PC-3 (cell line): ENCODE measurements at regions not wholly inside any gene's neighbourhood (a gene's known extent, or its start where the extent isn't known, plus 50 kb on each side); places are given as distances from the start of the nearest gene placed in this dataset.
"Not testable (repeated sequence)": the region's sequence is repeated elsewhere in the genome, so short reads cannot be mapped to it uniquely, and the experiment has no call there.

Experiments used
- ATAC-seq: fragments of 200-7000 bp; cut with Tn5 transposase; 2 replicates; pipeline ENCODE4 v1.9.1; 2020; ENCODE audit warnings: mild to moderate bottlenecking, moderate library complexity
- BruUV-seq: library from RNA; stranded (reverse); fragments of 400-500 nt; replicated peaks from 2 replicates; lab custom pipeline; 2021; lab: Mats Ljungman, UMichigan
- CTCF ChIA-PET: fragments of 300-600 bp; sonication (Branson Sonifier 250); formaldehyde crosslinking; loops from one replicate; lab custom pipeline; 2022; ENCODE audit warnings: antibody characterized with exemption; lab: Charles Lee
- POLR2A ChIA-PET: fragments of 300-600 bp; sonication (Branson Sonifier 250); formaldehyde crosslinking; loops from one replicate; lab custom pipeline; 2022; ENCODE audit warnings: antibody characterized with exemption; ENCODE audit not compliant: unreplicated experiment; lab: Charles Lee
- DNase-seq: peaks from one replicate; pipeline ENCODE4 v3.0.0-alpha.2; 2015
- H2AFZ ChIP-seq: fragments of 300-600 bp; sonication (generic); 2 replicates; pipeline ENCODE4 v1.6.0; 2016; ENCODE audit warnings: antibody characterized with exemption, low read length
- H3F3A ChIP-seq: fragments of 300-600 bp; sonication (generic); one replicate; pipeline ENCODE4 v1.6.0; 2017; ENCODE audit warnings: antibody characterized with exemption, low read length, control low read depth, mild to moderate bottlenecking; ENCODE audit not compliant: unreplicated experiment
- H3K27ac ChIP-seq: fragments of 300-600 bp; sonication (generic); 2 replicates; pipeline ENCODE4 v1.5.1; 2016; ENCODE audit warnings: mild to moderate bottlenecking, low read length
- H3K27me3 ChIP-seq: fragments of 300-600 bp; sonication (generic); 2 replicates; pipeline ENCODE4 v1.6.1; 2016; ENCODE audit warnings: low read length, mixed read lengths
- H3K36me3 ChIP-seq: fragments of 300-600 bp; sonication (generic); 2 replicates; pipeline ENCODE4 v1.6.1; 2016; ENCODE audit warnings: low read depth, mixed run types, low read length, mixed read lengths
- H3K4me1 ChIP-seq: fragments of 300-600 bp; sonication (generic); 2 replicates; pipeline ENCODE4 v1.5.1; 2016; ENCODE audit warnings: low read length; ENCODE audit not compliant: insufficient read depth
- H3K4me2 ChIP-seq: fragments of 300-600 bp; sonication (generic); 2 replicates; pipeline ENCODE4 v1.6.0; 2016; ENCODE audit warnings: low read length
- H3K4me3 ChIP-seq: fragments of 300-600 bp; sonication (generic); 2 replicates; pipeline ENCODE4 v1.5.1; 2016; ENCODE audit warnings: mild to moderate bottlenecking, low read length, mixed read lengths
- H3K79me2 ChIP-seq: fragments of 300-600 bp; sonication (generic); 2 replicates; pipeline ENCODE4 v1.6.1; 2017; ENCODE audit warnings: low read length, mixed read lengths
- H3K9ac ChIP-seq: fragments of 300-600 bp; sonication (generic); 2 replicates; pipeline ENCODE4 v1.6.0; 2016; ENCODE audit warnings: mild to moderate bottlenecking, low read length
- H3K9me2 ChIP-seq: fragments of 300-600 bp; sonication (generic); replicated peaks from 2 replicates; pipeline ENCODE4 v1.6.1; 2016; ENCODE audit warnings: mixed run types, low read length, mixed read lengths
- H3K9me3 ChIP-seq: fragments of 300-600 bp; sonication (generic); 2 replicates; pipeline ENCODE4 v1.6.1; 2016; ENCODE audit warnings: low read length, mixed read lengths
- H4K20me1 ChIP-seq: fragments of 300-600 bp; sonication (generic); 2 replicates; pipeline ENCODE4 v1.6.1; 2016; ENCODE audit warnings: low read length, mixed read lengths
- EZH2 ChIP-seq: fragments of 300-600 bp; sonication (generic); IDR thresholded peaks from one replicate; pipeline ENCODE4 v1.6.1; 2017; ENCODE audit warnings: antibody characterized with exemption, mild to moderate bottlenecking, low read length; ENCODE audit not compliant: unreplicated experiment
- EZH2phosphoT487 ChIP-seq: fragments of 300-600 bp; sonication (generic); IDR thresholded peaks from 2 replicates; pipeline ENCODE4 v1.6.1; 2018; ENCODE audit warnings: mild to moderate bottlenecking, antibody characterized with exemption, low read length, borderline replicate concordance
- intact Hi-C: fragments of 100-400 bp; cut with micrococcal nuclease; formaldehyde crosslinking; loops from 2 replicates; pipeline ENCODE4 v1.9.0; 2023
- TF ChIP-seq, protein P1 (sequence below): fragments of 300-600 bp; sonication (generic); conservative IDR thresholded peaks from 2 replicates; pipeline ENCODE4 v1.5.1; 2017; ENCODE audit warnings: antibody characterized with exemption, low read depth, mild to moderate bottlenecking, low read length

DNA sequence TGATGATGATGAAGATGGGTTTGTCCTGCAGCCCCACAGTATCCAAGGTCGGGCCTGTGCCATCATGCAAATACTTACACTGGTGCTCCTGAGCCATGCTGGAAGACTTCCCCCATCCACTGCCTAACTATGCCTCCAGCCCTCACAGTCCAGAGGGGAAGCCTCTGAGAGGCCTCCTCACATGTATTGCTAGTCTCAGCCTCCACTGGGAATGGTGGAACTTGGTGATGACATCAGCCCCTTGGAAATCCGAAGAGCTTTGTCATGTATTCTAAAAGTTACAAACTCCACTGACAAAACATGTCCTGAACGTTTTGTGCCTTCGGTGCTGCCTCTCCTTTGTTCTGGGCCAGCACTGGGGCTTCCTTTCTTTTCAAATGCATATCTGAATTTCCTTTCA is 61.1 kb upstream of the DMRTB1 start:
- Histone ChIP-seq H3K79me2 (no peaks in the 10 kb centered on the region), H3K27me3 (peaks cover 23% of the 10 kb centered on the region), H3K4me3 (no peak overlapping the region), H3K9me3 (no peaks in the 10 kb centered on the region), H3K9me2 (no peaks in the 10 kb centered on the region), H2AFZ (no peak overlapping the region), H3F3A (no peaks in the 10 kb centered on the region), H3K36me3 (no peaks in the 10 kb centered on the region), H3K4me2 (no peak overlapping the region), H3K4me1 (no peaks in the 10 kb centered on the region), H3K9ac (no peak overlapping the region), H3K27ac (no peak overlapping the region), H4K20me1 (no peaks in the 10 kb centered on the region)
- intact Hi-C loops: no loop called here
- no TSS peak for BruUV-seq
- DNase-seq (no peak), ATAC-seq (no peak)
- POLR2A ChIA-PET: no interaction called here
- CTCF ChIA-PET: no interaction called here
- TF ChIP-seq EZH2phosphoT487 (no peak), EZH2 (no peak)
- TF ChIP-seq, protein P1, sequence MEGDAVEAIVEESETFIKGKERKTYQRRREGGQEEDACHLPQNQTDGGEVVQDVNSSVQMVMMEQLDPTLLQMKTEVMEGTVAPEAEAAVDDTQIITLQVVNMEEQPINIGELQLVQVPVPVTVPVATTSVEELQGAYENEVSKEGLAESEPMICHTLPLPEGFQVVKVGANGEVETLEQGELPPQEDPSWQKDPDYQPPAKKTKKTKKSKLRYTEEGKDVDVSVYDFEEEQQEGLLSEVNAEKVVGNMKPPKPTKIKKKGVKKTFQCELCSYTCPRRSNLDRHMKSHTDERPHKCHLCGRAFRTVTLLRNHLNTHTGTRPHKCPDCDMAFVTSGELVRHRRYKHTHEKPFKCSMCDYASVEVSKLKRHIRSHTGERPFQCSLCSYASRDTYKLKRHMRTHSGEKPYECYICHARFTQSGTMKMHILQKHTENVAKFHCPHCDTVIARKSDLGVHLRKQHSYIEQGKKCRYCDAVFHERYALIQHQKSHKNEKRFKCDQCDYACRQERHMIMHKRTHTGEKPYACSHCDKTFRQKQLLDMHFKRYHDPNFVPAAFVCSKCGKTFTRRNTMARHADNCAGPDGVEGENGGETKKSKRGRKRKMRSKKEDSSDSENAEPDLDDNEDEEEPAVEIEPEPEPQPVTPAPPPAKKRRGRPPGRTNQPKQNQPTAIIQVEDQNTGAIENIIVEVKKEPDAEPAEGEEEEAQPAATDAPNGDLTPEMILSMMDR: no peak

DNA sequence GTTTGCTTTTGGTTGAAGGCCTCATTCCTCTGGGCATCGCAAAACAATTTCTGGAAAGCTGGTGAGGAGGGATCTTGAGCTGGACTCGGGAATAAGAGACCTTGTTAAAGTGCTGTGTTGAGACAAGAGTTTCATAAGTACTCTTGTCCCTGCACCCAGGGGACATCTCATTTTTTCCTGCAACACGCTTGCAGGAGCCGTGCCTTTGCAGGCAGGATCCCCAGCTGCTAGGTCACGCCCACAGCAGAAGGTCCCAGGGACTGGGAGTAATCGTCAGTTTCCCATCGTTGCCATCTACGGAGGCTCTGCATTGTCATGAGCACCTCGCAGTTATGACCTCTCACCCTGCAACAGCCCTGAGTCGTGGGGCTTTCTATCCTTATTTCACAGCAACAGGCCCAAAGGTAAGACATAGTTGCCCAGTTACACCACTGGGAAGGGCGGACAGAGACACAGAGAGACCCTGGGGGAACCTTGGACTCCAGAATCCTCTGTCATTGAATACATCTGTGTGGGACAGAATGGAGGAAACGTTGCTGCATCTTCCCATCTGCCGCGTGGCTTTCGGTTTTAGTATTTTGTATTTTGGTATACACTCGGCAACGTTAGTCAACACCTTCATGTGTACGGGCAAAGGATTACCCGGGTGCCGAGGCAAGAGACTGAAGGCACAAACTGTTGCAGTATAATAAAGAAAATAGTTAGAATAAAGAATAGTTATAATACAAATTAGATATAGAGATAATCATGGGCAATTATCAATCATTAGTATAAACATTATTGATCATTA is 60.4 kb upstream of the DMRTB1 start:
- BruUV-seq: no TSS peak
- Histone ChIP-seq H3F3A (no peaks in the 10 kb centered on the region), H3K79me2 (no peaks in the 10 kb centered on the region), H3K27me3 (peaks cover 30% of the 10 kb centered on the region), H3K4me1 (no peaks in the 10 kb centered on the region), H4K20me1 (no peaks in the 10 kb centered on the region), H3K4me3 (no peak overlapping the region), H3K9me3 (no peaks in the 10 kb centered on the region), H3K4me2 (no peak overlapping the region), H2AFZ (no peak overlapping the region), H3K9ac (no peak overlapping the region), H3K27ac (no peak overlapping the region), H3K9me2 (no peaks in the 10 kb centered on the region), H3K36me3 (no peaks in the 10 kb centered on the region)
- intact Hi-C loops: no loop called here
- CTCF ChIA-PET: no interaction called here
- ATAC-seq (no peak), DNase-seq (no peak)
- no peak for TF ChIP-seq EZH2
- TF ChIP-seq EZH2phosphoT487: no peak
- TF ChIP-seq, protein P1: no peak
- POLR2A ChIA-PET: no interaction called here

DNA sequence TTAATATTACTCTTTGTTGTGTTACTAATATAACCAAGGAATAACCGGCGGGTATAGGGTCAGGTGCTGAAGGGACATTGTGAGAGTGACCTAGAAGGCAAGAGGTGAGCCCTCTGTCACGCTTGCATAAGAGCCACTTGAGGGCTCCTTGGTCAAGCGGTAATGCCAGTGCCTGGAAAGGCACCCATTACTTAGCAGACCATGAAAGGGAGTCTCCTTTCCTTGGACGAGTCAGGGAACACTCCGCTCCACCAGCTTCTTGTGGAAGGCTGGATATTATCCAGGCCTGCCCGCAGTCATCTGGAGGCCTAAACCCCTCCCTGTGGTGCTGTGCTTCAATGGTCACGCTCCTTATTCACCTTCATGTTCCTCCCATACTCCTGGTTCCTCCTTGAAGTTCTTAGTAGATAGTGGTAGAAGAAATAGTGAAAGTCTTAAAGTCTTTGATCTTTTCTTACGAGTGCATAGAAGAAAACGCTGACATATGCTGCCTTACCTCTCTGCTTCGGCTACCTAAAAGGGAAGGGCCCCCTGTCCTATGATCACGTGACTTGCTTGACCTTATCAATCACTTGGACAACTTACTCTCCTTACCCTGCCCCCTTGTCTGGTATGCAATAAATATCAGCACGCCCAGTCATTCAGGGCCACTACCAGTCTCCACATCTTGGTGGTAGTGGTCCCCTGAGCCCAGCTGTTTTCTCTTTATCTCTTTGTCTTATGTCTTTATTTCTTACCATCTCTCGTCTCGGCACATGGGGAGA is 59.6 kb upstream of the DMRTB1 start:
- H3K9me2 ChIP-seq, DNase-seq, H3K36me3 ChIP-seq, BruUV-seq, intact Hi-C loops, POLR2A ChIA-PET, H4K20me1 ChIP-seq, H3K79me2 ChIP-seq, H2AFZ ChIP-seq, H3F3A ChIP-seq, H3K4me3 ChIP-seq, ATAC-seq, H3K4me1 ChIP-seq, CTCF ChIA-PET, H3K9ac ChIP-seq, H3K9me3 ChIP-seq, H3K4me2 ChIP-seq, H3K27ac ChIP-seq: not testable (repeated sequence)
- peaks cover 36% of the 10 kb centered on the region for H3K27me3 ChIP-seq
